ENCODE measurements at regions not wholly inside any gene's neighbourhood (a gene's known extent, or its start where the extent isn't known, plus 50 kb on each side); places are given as distances from the start of the nearest gene placed in this dataset.

DNA sequence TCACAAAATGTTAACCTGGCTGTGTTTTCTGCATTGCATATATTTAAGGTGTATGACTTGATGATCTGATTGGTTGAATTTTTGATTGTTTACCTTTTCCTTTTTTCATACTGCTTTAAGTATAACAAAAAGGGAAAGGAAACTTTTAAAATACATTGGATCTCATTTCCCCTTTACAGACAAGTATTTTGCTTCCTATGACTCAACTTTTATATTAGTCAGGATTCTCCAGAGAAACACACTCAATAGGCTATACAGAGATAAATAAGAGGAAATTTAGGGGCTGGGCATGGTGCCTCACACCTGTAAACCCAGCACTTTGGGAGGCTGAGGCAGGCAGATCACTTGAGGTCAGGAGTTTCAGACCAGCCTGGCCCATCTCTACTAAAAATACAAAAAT, 205.8 kb downstream of the TJP1 start:
- Histone ChIP-seq H4K20me1 (ENCODE audit: control insufficient read depth, extremely low read depth, insufficient read depth, low read length) (no peaks in the 10 kb centered on the region), H3K9ac (ENCODE audit: control insufficient read depth, extremely low read depth, insufficient read depth, low read length) (no peak overlapping the region), H2AFZ (ENCODE audit: control insufficient read depth, low read length) (no peak overlapping the region), H3K4me2 (ENCODE audit: control insufficient read depth, extremely low read depth, insufficient read depth, low read depth, low read length) (no peak overlapping the region), H3K4me1 (ENCODE audit: control insufficient read depth, extremely low read depth, insufficient read depth, low read length) (no peaks in the 10 kb centered on the region), H3K27me3 (ENCODE audit: control insufficient read depth, extremely low read depth, insufficient read depth, low read length) (no peaks in the 10 kb centered on the region), H3K36me3 (ENCODE audit: control insufficient read depth in 2 of 2, extremely low read depth in 1 of 2, insufficient read depth in 2 of 2, low read length in 2 of 2) (no peaks in the 10 kb centered on the region), H3K27ac (ENCODE audit: control insufficient read depth, insufficient read depth, low read length) (no peak overlapping the region), H3K79me2 (ENCODE audit: control insufficient read depth, insufficient read depth, low read length) (no peaks in the 10 kb centered on the region), H3K4me3 (ENCODE audit: control insufficient read depth in 2 of 3, extremely low read depth in 1 of 3, insufficient read depth in 2 of 3, low read depth in 1 of 3, low read length in 3 of 3) (no peak overlapping the region), H3K9me3 (ENCODE audit: control insufficient read depth, low read depth, low read length) (no peaks in the 10 kb centered on the region), H3K9me1 (ENCODE audit: control insufficient read depth, extremely low read depth, insufficient read depth, low read length) (no peaks in the 10 kb centered on the region)
- TF ChIP-seq, protein P1, sequence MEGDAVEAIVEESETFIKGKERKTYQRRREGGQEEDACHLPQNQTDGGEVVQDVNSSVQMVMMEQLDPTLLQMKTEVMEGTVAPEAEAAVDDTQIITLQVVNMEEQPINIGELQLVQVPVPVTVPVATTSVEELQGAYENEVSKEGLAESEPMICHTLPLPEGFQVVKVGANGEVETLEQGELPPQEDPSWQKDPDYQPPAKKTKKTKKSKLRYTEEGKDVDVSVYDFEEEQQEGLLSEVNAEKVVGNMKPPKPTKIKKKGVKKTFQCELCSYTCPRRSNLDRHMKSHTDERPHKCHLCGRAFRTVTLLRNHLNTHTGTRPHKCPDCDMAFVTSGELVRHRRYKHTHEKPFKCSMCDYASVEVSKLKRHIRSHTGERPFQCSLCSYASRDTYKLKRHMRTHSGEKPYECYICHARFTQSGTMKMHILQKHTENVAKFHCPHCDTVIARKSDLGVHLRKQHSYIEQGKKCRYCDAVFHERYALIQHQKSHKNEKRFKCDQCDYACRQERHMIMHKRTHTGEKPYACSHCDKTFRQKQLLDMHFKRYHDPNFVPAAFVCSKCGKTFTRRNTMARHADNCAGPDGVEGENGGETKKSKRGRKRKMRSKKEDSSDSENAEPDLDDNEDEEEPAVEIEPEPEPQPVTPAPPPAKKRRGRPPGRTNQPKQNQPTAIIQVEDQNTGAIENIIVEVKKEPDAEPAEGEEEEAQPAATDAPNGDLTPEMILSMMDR (optimal IDR thresholded peaks at IDR 0.05 in 1 of 3, IDR thresholded peaks at IDR 0.05 in 1 of 3, conservative IDR thresholded peaks at IDR 0.05 in 1 of 3; ENCODE audit: extremely low read depth in 1 of 3, insufficient read depth in 2 of 3, low read length in 3 of 3) = no peak
- TF ChIP-seq EZH2 (IDR thresholded peaks at IDR 0.05; ENCODE audit: low read length) = no peak
- no peak for DNase-seq (ENCODE audit: low read depth, low spot score)
- no peak for FAIRE-seq
- dilution Hi-C loops (cut with MboI; ENCODE audit: extremely low pct_ligation_motif_present, low sequenced_read_pairs) = no loop called here

- no peak for TF ChIP-seq EZH2 (IDR thresholded peaks at IDR 0.05; ENCODE audit: low read length)
- TF ChIP-seq, protein P1 (optimal IDR thresholded peaks at IDR 0.05 in 1 of 3, IDR thresholded peaks at IDR 0.05 in 1 of 3, conservative IDR thresholded peaks at IDR 0.05 in 1 of 3; ENCODE audit: extremely low read depth in 1 of 3, insufficient read depth in 2 of 3, low read length in 3 of 3) = no peak
- no peaks in the 10 kb centered on the region for H3K36me3 ChIP-seq (ENCODE audit: control insufficient read depth in 2 of 2, extremely low read depth in 1 of 2, insufficient read depth in 2 of 2, low read length in 2 of 2)
- DNase-seq (ENCODE audit: low read depth, low spot score) (no peak), FAIRE-seq (no peak)
- H4K20me1 ChIP-seq (ENCODE audit: control insufficient read depth, extremely low read depth, insufficient read depth, low read length) = no peaks in the 10 kb centered on the region
- no peak overlapping the region for H3K4me3 ChIP-seq (ENCODE audit: control insufficient read depth in 2 of 3, extremely low read depth in 1 of 3, insufficient read depth in 2 of 3, low read depth in 1 of 3, low read length in 3 of 3)
- dilution Hi-C loops (cut with MboI; ENCODE audit: extremely low pct_ligation_motif_present, low sequenced_read_pairs) = no loop called here
- H3K79me2 ChIP-seq (ENCODE audit: control insufficient read depth, insufficient read depth, low read length) = no peaks in the 10 kb centered on the region
- H2AFZ ChIP-seq (ENCODE audit: control insufficient read depth, low read length) = no peak overlapping the region
- no peaks in the 10 kb centered on the region for H3K9me3 ChIP-seq (ENCODE audit: control insufficient read depth, low read depth, low read length)
- no peak overlapping the region for H3K4me2 ChIP-seq (ENCODE audit: control insufficient read depth, extremely low read depth, insufficient read depth, low read depth, low read length)
- H3K27me3 ChIP-seq (ENCODE audit: control insufficient read depth, extremely low read depth, insufficient read depth, low read length) = no peaks in the 10 kb centered on the region
- H3K9me1 ChIP-seq (ENCODE audit: control insufficient read depth, extremely low read depth, insufficient read depth, low read length) = no peaks in the 10 kb centered on the region
- no peaks in the 10 kb centered on the region for H3K4me1 ChIP-seq (ENCODE audit: control insufficient read depth, extremely low read depth, insufficient read depth, low read length)
- no peak overlapping the region for H3K9ac ChIP-seq (ENCODE audit: control insufficient read depth, extremely low read depth, insufficient read depth, low read length)
- H3K27ac ChIP-seq (ENCODE audit: control insufficient read depth, insufficient read depth, low read length) = no peak overlapping the region
These were observed 206.5 kb downstream of the TJP1 start for GRCh38 chr15:29615791-29616190.
